Lower lobe of right lung (tissue), 2 donors: ENCODE measurements at regions not wholly inside any gene's neighbourhood (a gene's known extent, or its start where the extent isn't known, plus 50 kb on each side); places are given as distances from the start of the nearest gene placed in this dataset.
"Not testable (repeated sequence)": the region's sequence is repeated elsewhere in the genome, so short reads cannot be mapped to it uniquely, and the experiment has no call there.

Source experiments
- ATAC-seq, 2 donors: fragments of 200-7000 bp; cut with Tn5 transposase; one replicate each; pipeline ENCODE4 v1.9.1; 2020 to 2022; ENCODE audit warnings: mild to moderate bottlenecking in 2 of 2, moderate library complexity in 2 of 2
- DNase-seq: peaks from one replicate; pipeline ENCODE4 v3.0.0-alpha.2; 2020
- H3K27ac ChIP-seq: fragments of 200-600 bp; one replicate; pipeline ENCODE4 v1.8.0; 2022
- H3K27me3 ChIP-seq: fragments of 200-600 bp; one replicate; pipeline ENCODE4 v1.8.0; 2022; ENCODE audit warnings: low read depth
- H3K36me3 ChIP-seq: fragments of 200-600 bp; one replicate; pipeline ENCODE4 v1.8.0; 2022; ENCODE audit warnings: mild to moderate bottlenecking
- H3K4me1 ChIP-seq: fragments of 200-600 bp; one replicate; pipeline ENCODE4 v1.8.0; 2022
- H3K4me3 ChIP-seq: fragments of 200-600 bp; one replicate; pipeline ENCODE4 v1.8.0; 2022; ENCODE audit warnings: mild to moderate bottlenecking
- H3K9me3 ChIP-seq: fragments of 200-600 bp; one replicate; pipeline ENCODE4 v1.8.0; 2022
- intact Hi-C: fragments of 100-400 bp; cut with DNase I; formaldehyde crosslinking; loops from one replicate; pipeline ENCODE4 v1.11.0; 2022
- TF ChIP-seq, protein P1 (sequence below): fragments of 200-600 bp; IDR thresholded peaks from one replicate; pipeline ENCODE4 v1.8.0; 2022; ENCODE audit warnings: antibody characterized with exemption, mild to moderate bottlenecking
- donor health status: DM: no; HTN: yes; CAD: no; lungs with severe emphysema.

GRCh38 chr12:102317155-102317554 is 119.5 kb upstream of the PMCH start:
- H3K4me3 ChIP-seq: no peak overlapping the region
- TF ChIP-seq, protein P1, sequence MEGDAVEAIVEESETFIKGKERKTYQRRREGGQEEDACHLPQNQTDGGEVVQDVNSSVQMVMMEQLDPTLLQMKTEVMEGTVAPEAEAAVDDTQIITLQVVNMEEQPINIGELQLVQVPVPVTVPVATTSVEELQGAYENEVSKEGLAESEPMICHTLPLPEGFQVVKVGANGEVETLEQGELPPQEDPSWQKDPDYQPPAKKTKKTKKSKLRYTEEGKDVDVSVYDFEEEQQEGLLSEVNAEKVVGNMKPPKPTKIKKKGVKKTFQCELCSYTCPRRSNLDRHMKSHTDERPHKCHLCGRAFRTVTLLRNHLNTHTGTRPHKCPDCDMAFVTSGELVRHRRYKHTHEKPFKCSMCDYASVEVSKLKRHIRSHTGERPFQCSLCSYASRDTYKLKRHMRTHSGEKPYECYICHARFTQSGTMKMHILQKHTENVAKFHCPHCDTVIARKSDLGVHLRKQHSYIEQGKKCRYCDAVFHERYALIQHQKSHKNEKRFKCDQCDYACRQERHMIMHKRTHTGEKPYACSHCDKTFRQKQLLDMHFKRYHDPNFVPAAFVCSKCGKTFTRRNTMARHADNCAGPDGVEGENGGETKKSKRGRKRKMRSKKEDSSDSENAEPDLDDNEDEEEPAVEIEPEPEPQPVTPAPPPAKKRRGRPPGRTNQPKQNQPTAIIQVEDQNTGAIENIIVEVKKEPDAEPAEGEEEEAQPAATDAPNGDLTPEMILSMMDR: no peak
- H3K4me1 ChIP-seq: no peaks in the 10 kb centered on the region
- no peaks in the 10 kb centered on the region for H3K36me3 ChIP-seq
- DNase-seq (no peak), ATAC-seq (no peak)
- no peaks in the 10 kb centered on the region for H3K27me3 ChIP-seq
- H3K9me3 ChIP-seq: no peaks in the 10 kb centered on the region
- H3K27ac ChIP-seq: no peak overlapping the region
- intact Hi-C loops: no loop called here

DNA sequence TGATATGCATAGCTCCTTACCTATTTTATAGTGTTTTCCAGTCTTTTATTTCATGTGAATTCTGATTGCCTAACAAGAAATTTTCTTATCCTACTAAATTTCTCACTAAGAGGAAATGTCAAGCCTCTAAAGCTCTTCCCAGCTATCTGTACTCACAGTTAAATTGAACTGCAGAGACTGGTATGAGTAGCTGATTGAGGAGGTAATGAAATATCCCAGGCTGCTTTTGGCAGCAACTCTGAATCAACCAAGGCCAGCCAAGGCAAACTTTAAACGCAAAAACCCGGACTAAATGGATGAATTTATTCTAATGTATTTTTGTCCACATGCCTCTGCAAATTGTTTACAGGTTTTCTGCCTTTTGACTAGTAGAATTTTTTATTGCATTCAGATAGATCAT is 119.1 kb upstream of the PMCH start:
- intact Hi-C loops: no loop called here
- Histone ChIP-seq H3K27me3 (no peaks in the 10 kb centered on the region), H3K4me1 (no peaks in the 10 kb centered on the region), H3K36me3 (no peaks in the 10 kb centered on the region), H3K27ac (no peak overlapping the region), H3K9me3 (no peaks in the 10 kb centered on the region), H3K4me3 (no peak overlapping the region)
- DNase-seq (no peak), ATAC-seq (no peak)
- TF ChIP-seq, protein P1: no peak

GRCh38 chr12:102314821-102315220 is 117.2 kb upstream of the PMCH start:
- Histone ChIP-seq H3K36me3 (no peaks in the 10 kb centered on the region), H3K27me3 (no peaks in the 10 kb centered on the region), H3K9me3 (no peaks in the 10 kb centered on the region), H3K4me1 (no peaks in the 10 kb centered on the region), H3K4me3 (no peak overlapping the region), H3K27ac (no peak overlapping the region)
- TF ChIP-seq, protein P1: no peak
- ATAC-seq (no peak), DNase-seq (no peak)
- intact Hi-C loops: no loop called here

DNA sequence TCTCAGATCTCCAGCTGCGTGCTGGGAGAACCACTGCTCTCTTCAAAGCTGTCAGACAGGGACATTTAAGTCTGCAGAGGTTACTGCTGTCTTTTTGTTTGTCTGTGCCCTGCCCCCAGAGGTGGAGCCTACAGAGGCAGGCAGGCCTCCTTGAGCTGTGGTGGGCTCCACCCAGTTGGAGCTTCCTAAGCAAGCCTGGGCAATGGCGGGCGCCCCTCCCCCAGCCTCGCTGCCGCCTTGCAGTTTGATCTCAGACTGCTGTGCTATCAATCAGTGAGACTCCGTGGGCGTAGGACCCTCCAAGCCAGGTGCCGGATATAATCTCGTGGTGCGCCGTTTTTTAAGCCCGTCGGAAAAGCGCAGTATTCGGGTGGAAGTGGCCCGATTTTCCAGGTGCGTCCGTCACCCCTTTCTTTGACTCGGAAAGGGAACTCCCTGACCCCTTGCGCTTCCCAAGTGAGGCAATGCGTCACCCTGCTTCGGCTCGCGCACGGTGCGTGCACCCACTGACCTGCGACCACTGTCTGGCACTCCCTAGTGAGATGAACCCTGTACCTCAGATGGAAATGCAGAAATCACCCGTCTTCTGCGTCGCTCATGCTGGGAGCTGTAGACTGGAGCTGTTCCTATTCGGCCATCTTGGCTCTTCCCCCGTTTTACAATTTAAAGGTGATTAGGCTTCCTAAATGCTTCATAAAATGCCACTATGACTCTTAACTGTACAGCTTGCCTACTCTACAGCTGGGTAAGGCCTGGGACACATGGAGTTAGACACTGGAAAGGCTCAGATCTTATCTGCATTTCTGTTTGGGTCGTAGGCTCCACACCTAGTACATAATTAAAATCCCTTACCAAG is 115.7 kb upstream of the PMCH start:
- H3K4me1 ChIP-seq, H3K9me3 ChIP-seq, H3K27ac ChIP-seq, ATAC-seq, H3K27me3 ChIP-seq, intact Hi-C loops, DNase-seq, H3K4me3 ChIP-seq, H3K36me3 ChIP-seq: not testable (repeated sequence)

DNA sequence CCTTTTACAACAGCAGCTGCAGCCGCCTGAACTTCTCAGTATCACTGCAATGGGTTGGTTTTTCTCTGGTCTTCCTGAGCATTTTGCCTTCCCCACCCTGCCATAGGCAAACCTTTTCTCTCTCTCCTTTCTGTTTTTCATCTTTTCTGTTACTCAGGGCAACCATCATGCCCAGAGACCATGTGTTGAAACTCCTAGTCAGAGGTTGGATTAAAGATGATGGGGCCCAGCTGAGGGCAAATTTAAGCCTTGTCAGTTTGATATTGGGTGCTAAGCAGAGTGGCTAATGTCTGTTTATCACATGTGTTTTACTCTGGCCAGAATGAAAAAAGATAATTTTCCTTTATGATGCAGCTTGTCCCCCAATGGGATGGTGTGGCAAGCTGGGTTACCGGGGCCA is 107.9 kb upstream of the PMCH start:
- Histone ChIP-seq H3K9me3 (no peaks in the 10 kb centered on the region), H3K27ac (no peak overlapping the region)

GRCh38 chr12:102304667-102305066 is 107.0 kb upstream of the PMCH start:
- H3K27me3 ChIP-seq, H3K27ac ChIP-seq, H3K4me1 ChIP-seq, ATAC-seq, DNase-seq, H3K36me3 ChIP-seq, intact Hi-C loops, H3K4me3 ChIP-seq, H3K9me3 ChIP-seq: not testable (repeated sequence)

More for the DNA sequence above, 107.9 kb upstream of the PMCH start:
- TF ChIP-seq, protein P1: no peak
- Histone ChIP-seq H3K4me3 (no peak overlapping the region), H3K27me3 (no peaks in the 10 kb centered on the region), H3K4me1 (no peaks in the 10 kb centered on the region), H3K36me3 (no peaks in the 10 kb centered on the region)
- DNase-seq: no peak
- ATAC-seq: no peak
- intact Hi-C loops: no loop called here
